SJSA1 (cell line): ENCODE measurements at regions not wholly inside any gene's neighbourhood (a gene's known extent, or its start where the extent isn't known, plus 50 kb on each side); places are given as distances from the start of the nearest gene placed in this dataset.

Experiments
- DNase-seq, 2 experiments: peaks; one replicate each; pipeline ENCODE4 v3.0.0-alpha.2; 2015 to 2020; ENCODE audit warnings: low spot score in 2 of 2, low read depth in 1 of 2
- H3K27ac ChIP-seq: fragments of 250-450 bp; sonication (Bioruptor Pico); 2 replicates; pipeline ENCODE4 v1.5.1; 2020; ENCODE audit warnings: mild to moderate bottlenecking, moderate library complexity
- H3K27me3 ChIP-seq: fragments of 250-450 bp; sonication (Bioruptor Pico); replicated peaks from 2 replicates; pipeline ENCODE4 v1.5.1; 2020; ENCODE audit warnings: mild to moderate bottlenecking, moderate library complexity
- H3K36me3 ChIP-seq: fragments of 250-450 bp; sonication (Bioruptor Pico); 2 replicates; pipeline ENCODE4 v1.5.1; 2020; ENCODE audit warnings: mild to moderate bottlenecking
- H3K4me1 ChIP-seq: fragments of 250-450 bp; sonication (Bioruptor Pico); replicated peaks from 2 replicates; pipeline ENCODE4 v1.6.1; 2021; ENCODE audit warnings: mild to moderate bottlenecking
- H3K4me3 ChIP-seq: fragments of 250-450 bp; sonication (Bioruptor Pico); 2 replicates; pipeline ENCODE4 v1.5.1; 2020; ENCODE audit warnings: mild to moderate bottlenecking
- H3K9me3 ChIP-seq: fragments of 250-450 bp; sonication (Bioruptor Pico); replicated peaks from 2 replicates; pipeline ENCODE4 v1.5.1; 2020; ENCODE audit warnings: mild to moderate bottlenecking

DNA sequence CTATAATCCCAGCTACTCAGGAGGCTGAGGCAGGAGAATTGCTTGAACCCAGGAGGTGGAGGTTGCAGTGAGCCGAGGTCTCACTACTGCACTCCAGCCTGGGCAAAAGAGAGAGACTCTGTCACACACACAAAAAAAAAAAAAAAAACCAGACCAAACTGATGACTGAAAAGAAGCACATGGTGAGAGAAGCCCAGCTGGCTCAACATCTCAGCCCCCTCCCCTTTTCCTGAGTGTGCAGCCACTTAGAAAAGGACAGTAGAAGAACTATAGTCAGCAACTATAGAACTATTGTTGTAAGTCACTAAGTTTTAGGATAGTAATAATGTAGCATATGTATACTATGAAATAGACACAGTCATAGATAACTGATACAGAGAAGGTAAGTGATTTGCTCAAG is 87.2 kb upstream of the RALGPS2 start:
- Histone ChIP-seq H3K27ac (no peak overlapping the region), H3K9me3 (no peaks in the 10 kb centered on the region), H3K27me3 (no peaks in the 10 kb centered on the region), H3K4me1 (peaks cover 15% of the 10 kb centered on the region), H3K36me3 (no peaks in the 10 kb centered on the region), H3K4me3 (no peak overlapping the region)
- no peak for DNase-seq

GRCh38 chr1:178639326-178639725 is 85.7 kb upstream of the RALGPS2 start:
- Histone ChIP-seq H3K4me3 (no peak overlapping the region), H3K9me3 (no peaks in the 10 kb centered on the region), H3K36me3 (no peaks in the 10 kb centered on the region), H3K27me3 (no peaks in the 10 kb centered on the region), H3K4me1 (peaks cover 7% of the 10 kb centered on the region), H3K27ac (no peak overlapping the region)
- no peak for DNase-seq

DNA sequence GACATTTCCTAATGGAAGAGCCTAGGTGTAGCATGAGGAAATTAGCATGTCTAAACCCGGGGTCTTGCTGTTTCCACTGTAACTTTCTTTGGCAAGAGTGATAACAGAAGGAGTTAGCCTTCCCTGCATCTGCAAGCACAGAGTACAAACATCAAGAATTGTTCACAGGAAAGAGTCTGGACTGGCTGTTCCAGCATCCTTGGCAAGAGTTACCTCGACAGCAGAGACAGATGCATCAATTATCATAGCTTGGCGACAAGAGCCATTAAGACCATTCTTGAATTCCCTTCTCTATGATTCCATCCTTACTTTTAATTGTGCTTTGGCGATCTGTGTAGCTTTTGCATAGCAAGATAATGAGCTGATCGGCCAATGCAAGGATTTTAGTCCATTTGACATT is 82.8 kb upstream of the RALGPS2 start:
- Histone ChIP-seq H3K27me3 (no peaks in the 10 kb centered on the region), H3K4me1 (peaks cover 11% of the 10 kb centered on the region)

GRCh38 chr1:178643349-178643748 is 81.7 kb upstream of the RALGPS2 start:
- Histone ChIP-seq H3K9me3 (no peaks in the 10 kb centered on the region), H3K27ac (no peak overlapping the region), H3K36me3 (no peaks in the 10 kb centered on the region), H3K4me3 (no peak overlapping the region), H3K4me1 (peaks cover 11% of the 10 kb centered on the region), H3K27me3 (no peaks in the 10 kb centered on the region)
- DNase-seq, result no peak

More for the DNA sequence above, 82.8 kb upstream of the RALGPS2 start:
- Histone ChIP-seq H3K36me3 (no peaks in the 10 kb centered on the region), H3K9me3 (no peaks in the 10 kb centered on the region), H3K27ac (no peak overlapping the region), H3K4me3 (no peak overlapping the region)
- DNase-seq, result no peak

GRCh38 chr1:178643831-178644230 is 81.2 kb upstream of the RALGPS2 start:
- no peaks in the 10 kb centered on the region for H3K27me3 ChIP-seq
- H3K27ac ChIP-seq, result no peak overlapping the region

DNA sequence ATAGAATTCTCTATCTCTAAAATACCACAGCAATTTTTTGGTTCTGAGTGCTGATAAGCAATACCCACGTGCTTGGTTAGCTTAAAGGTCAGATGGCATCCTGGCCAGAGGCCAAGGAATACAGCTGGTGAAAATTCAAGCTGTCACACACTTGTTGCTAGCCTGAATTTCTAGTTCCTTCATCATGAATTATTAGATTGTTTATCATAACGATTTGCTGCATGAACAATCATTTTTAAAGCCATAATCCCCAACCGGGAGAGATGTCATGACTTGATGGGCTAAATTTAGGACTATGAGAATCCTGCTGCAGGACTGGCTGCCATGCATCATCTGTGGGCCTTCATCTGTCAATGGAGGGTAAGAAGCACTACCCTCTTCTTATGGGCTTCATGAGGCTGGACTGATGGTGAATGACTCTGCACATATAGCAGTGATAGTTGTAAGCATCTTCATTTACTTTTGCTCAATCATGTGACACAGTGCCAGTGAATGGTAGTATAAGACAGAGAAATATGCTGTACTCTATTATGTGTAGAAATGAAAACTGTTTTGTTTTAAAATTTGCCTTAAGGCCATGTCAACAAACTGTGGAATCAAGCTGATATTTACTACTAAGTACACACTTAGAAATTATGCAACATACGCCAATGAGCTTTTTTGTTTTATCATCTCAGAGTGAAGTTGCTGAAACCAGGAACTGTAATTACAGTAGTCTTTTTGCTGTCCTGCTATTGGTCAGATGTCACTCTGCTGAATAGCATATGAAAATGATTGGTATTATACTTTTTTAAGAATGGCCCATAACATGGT is 80.5 kb upstream of the RALGPS2 start:
- Histone ChIP-seq H3K4me1 (peaks cover 11% of the 10 kb centered on the region), H3K4me3 (no peak overlapping the region), H3K27ac (no peak overlapping the region), H3K27me3 (no peaks in the 10 kb centered on the region), H3K36me3 (no peaks in the 10 kb centered on the region), H3K9me3 (no peaks in the 10 kb centered on the region)
- DNase-seq, result no peak

More at GRCh38 chr1:178643831-178644230, 81.2 kb upstream of the RALGPS2 start:
- no peak overlapping the region for H3K4me3 ChIP-seq
- no peaks in the 10 kb centered on the region for H3K36me3 ChIP-seq
- DNase-seq, result no peak
- no peaks in the 10 kb centered on the region for H3K9me3 ChIP-seq
- peaks cover 11% of the 10 kb centered on the region for H3K4me1 ChIP-seq

DNA sequence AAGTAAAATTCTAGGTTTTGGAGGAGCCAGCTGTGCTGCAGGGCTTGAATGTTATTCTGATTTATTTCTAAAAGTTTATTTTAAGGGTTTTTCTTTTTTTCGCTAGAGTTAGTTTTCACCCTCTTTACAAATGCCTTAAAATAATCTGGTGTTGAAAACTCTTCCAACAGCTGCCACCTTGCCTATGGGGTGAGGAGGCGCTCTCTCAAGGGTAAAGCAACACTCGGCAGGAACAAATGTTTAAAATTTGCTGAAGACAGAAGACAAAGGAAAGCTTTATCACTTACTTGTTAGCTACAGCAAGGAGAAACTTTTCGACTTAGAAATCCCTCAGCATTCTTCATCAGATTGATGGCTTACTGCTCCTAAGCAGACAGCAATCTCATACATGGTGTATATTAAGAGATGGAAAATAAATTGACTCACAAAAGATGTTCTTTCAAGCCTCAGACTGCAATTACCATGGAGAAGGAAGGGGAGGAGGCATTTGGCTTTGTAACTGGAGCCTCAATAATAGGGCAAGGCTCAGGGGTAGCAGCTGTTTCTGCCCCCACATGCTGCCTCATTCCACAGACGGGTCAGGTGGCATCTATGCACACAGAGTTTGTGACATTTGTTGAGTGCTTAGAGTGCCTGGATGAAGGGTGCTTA is 79.8 kb upstream of the RALGPS2 start:
- DNase-seq, result no peak
- H3K9me3 ChIP-seq, result no peaks in the 10 kb centered on the region
- H3K36me3 ChIP-seq, result no peaks in the 10 kb centered on the region
- no peak overlapping the region for H3K4me3 ChIP-seq
- H3K4me1 ChIP-seq, result peaks cover 11% of the 10 kb centered on the region
- no peaks in the 10 kb centered on the region for H3K27me3 ChIP-seq
- no peak overlapping the region for H3K27ac ChIP-seq

DNA sequence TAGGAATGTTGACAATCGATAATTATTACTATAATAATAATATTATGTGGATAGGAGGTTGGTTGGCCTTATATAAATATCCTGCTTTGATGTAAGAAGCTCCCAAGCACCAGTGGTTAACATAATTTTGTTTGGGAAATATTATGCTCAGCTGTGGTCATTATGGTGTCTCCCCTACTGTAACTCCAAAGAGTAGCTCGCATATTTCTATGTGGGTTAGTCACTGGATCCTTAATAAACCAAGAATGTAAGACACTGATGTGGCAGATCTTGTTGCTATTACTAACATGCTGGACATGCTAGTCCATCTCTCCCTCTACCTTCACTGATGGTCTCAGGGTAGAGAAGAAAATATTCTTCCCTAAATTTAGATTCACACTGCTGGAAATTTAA is 79.2 kb upstream of the RALGPS2 start:
- Histone ChIP-seq H3K27me3 (no peaks in the 10 kb centered on the region), H3K9me3 (no peaks in the 10 kb centered on the region), H3K4me3 (no peak overlapping the region), H3K36me3 (no peaks in the 10 kb centered on the region), H3K27ac (no peak overlapping the region), H3K4me1 (peaks cover 11% of the 10 kb centered on the region)
- DNase-seq, result peak in 1 of 2 experiments; percentile 9

DNA sequence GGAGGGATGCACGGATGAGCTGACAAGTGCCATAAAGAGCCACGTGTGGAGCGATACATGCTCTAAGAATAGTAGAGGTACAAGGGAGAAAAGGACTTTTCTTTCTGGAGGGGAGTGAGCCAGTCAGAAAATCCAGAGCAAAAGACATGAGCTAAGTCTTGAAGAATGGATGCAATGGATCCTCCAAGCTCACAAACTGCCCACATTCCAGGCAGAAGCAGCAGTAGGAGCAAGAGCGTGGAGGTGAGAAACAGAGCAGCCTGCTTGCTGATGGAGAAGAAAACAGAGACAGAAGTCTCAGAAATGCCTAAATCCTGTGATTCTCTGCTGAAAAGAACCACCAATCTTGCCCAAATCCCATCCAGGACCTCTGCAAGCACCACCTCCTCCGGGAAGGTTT is 78.2 kb upstream of the RALGPS2 start:
- Histone ChIP-seq H3K4me3 (no peak overlapping the region), H3K27ac (no peak overlapping the region), H3K9me3 (no peaks in the 10 kb centered on the region), H3K27me3 (no peaks in the 10 kb centered on the region), H3K36me3 (no peaks in the 10 kb centered on the region), H3K4me1 (peaks cover 11% of the 10 kb centered on the region)
- DNase-seq, result no peak

DNA sequence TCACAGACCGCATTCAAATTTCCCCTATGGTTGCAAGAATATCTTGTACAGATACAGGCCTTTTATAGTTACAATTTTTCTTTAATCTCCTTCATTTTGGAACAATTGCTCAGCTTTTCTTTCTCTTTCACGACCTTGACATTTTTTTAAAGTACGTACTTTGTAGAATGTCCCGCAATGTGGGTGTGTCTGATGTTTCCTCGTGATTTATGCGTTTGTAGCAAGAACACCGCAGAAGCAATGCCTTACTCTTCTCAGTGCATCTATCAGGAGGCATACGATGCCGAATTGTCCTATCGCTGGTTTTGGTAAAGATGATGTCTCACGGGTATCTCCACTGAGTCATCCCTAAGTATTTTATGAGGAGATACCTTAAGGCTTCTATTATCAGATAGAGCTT is 76.9 kb upstream of the RALGPS2 start:
- no peak overlapping the region for H3K27ac ChIP-seq
- H3K4me3 ChIP-seq, result no peak overlapping the region
- peaks cover 11% of the 10 kb centered on the region for H3K4me1 ChIP-seq
- H3K9me3 ChIP-seq, result no peaks in the 10 kb centered on the region
- no peaks in the 10 kb centered on the region for H3K36me3 ChIP-seq
- no peaks in the 10 kb centered on the region for H3K27me3 ChIP-seq
- DNase-seq, result no peak

- H3K4me1 ChIP-seq, result peaks cover 11% of the 10 kb centered on the region
- H3K27me3 ChIP-seq, result no peaks in the 10 kb centered on the region
- H3K4me3 ChIP-seq, result no peak overlapping the region
- no peaks in the 10 kb centered on the region for H3K9me3 ChIP-seq
- no peaks in the 10 kb centered on the region for H3K36me3 ChIP-seq
- H3K27ac ChIP-seq, result no peak overlapping the region
- no peak for DNase-seq
Observed at GRCh38 chr1:178649582-178650350, 75.3 kb upstream of the RALGPS2 start.

DNA sequence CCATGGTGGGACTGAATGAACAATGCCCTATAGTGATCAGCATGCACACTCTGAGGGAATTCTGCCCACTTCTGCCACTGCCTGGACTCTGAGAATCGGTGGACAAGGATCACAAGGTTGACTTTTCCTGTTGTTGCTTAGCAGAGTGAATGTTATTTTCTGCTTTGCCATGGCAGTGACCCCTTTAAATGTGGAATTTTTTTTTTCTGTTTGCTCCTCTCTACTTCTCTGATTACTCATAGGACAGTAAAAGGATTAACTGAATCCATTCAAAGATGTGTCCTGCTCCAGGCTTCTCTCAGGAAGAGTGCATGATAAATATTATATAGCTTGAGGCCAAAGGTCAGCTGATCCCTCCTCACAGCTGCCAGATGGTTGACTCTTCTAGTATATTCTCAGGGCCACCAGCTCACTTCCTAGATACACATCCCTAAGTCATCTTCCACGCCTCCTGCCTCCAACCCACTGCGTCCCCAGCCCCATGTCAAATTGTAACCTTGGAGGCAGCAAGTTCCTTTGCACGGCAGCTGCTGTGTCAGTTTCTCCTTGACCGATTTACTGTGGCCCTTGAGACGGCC is 74.0 kb upstream of the RALGPS2 start:
- peaks cover 5% of the 10 kb centered on the region for H3K4me1 ChIP-seq
- H3K27ac ChIP-seq, result no peak overlapping the region

GRCh38 chr1:178651742-178652141 is 73.3 kb upstream of the RALGPS2 start:
- Histone ChIP-seq H3K27ac (no peak overlapping the region), H3K9me3 (no peaks in the 10 kb centered on the region), H3K4me3 (no peak overlapping the region), H3K4me1 (peaks cover 6% of the 10 kb centered on the region; the same call in 1 of the 2 replicates), H3K36me3 (no peaks in the 10 kb centered on the region), H3K27me3 (no peaks in the 10 kb centered on the region)
- no peak for DNase-seq

More for the DNA sequence above, 74.0 kb upstream of the RALGPS2 start:
- no peak for DNase-seq
- no peaks in the 10 kb centered on the region for H3K9me3 ChIP-seq
- H3K4me3 ChIP-seq, result no peak overlapping the region
- H3K27me3 ChIP-seq, result no peaks in the 10 kb centered on the region
- H3K36me3 ChIP-seq, result no peaks in the 10 kb centered on the region
